8988T (cell line): ENCODE measurements at regions not wholly inside any gene's neighbourhood (a gene's known extent, or its start where the extent isn't known, plus 50 kb on each side); places are given as distances from the start of the nearest gene placed in this dataset.

Source experiments
- DNase-seq: peaks from one replicate; pipeline ENCODE4 v3.0.0; 2011

DNA sequence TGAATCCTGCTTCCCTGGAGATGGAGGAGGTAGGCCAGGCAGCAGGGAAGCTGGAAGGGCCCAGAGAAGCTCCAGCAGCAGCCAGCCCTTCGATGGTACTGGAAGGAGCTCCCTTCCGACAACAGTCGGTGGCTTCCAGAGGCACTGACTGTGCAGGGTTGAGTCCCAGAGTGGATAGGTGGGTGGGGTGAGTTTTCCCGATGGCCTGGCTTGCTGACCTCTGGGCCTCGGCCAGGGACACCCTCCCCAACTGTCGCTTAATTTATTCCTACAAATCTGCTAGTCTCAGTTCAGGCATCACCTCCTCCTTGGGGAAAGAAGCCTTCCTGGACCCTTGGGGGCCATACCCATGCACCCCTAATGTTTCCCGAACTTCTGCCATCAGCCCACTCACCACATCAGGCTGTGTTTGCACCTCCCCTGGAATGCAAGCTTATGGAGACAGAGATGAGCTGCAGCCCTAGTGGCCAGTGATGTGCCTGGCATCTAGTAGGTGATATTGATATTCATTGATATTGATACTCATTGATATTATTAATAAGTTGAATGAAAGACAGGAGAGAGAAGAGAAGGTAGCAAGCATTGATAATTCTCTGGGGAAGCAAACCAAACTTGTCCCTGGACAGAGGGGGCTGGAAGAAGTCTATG lies 104.6 kb upstream of the BOD1 start:
- DNase-seq = no peak

DNA sequence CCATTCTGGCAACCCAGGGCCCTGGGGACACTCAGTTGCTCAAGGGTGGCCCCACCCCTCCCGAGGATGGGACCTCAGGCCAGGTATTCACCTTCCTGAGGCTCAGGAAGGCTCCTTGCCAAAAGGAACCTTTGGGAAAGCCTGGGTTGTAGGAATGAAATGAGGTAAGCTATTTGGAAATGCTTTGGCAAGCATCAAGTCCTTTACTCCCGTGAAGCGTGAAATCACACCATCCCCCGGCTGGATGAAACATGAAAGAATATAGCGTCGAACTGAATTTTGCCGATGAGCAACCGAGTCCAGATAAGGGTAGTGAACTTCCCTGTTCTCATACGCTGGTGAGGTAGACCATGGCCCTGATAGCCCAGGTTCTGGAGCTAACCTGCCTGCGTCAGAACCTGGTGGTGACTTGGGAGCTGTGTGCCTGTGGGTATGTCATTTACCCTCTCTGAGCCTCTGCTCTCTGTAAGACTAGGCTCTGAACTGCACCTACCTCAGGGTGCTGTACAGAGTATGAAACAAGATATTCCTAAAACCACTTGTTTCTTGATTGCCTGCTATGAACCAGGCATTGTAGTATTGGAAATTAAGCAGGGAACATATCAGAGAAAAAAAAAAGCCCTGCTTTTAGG lies 105.3 kb upstream of the BOD1 start:
- DNase-seq = no peak

DNA sequence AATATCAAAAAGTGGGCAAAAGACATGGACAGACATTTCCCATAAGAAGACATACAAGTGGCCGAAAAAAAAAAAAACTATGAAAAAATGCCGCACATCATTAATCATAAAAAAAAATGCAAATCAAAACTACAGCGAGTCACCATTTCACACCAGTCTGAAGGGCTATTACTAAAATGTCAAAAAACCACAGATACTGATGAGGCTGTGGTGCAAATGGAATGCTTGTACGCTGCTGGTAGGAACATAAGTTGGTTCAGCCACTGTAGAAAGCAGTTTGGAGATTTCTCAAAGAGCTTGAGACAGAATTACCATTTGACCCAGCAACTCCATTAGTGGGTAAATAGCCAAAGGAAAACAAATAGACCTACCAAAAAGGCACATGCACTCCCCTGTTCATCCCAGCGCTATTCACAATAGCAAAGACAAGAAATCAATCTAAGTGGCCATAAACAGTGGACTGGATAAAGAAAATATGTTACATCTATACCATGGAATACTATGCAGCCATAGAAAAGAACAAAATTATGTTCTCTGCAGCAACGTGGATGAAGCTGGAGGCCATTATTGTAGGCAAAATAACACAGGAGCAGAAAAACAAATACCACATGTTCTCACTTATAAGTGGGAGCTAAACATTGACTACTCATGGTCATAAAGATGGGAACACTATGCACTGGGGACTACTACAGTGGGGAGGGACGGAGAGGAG lies 110.6 kb upstream of the BOD1 start:
- DNase-seq = no peak

DNA sequence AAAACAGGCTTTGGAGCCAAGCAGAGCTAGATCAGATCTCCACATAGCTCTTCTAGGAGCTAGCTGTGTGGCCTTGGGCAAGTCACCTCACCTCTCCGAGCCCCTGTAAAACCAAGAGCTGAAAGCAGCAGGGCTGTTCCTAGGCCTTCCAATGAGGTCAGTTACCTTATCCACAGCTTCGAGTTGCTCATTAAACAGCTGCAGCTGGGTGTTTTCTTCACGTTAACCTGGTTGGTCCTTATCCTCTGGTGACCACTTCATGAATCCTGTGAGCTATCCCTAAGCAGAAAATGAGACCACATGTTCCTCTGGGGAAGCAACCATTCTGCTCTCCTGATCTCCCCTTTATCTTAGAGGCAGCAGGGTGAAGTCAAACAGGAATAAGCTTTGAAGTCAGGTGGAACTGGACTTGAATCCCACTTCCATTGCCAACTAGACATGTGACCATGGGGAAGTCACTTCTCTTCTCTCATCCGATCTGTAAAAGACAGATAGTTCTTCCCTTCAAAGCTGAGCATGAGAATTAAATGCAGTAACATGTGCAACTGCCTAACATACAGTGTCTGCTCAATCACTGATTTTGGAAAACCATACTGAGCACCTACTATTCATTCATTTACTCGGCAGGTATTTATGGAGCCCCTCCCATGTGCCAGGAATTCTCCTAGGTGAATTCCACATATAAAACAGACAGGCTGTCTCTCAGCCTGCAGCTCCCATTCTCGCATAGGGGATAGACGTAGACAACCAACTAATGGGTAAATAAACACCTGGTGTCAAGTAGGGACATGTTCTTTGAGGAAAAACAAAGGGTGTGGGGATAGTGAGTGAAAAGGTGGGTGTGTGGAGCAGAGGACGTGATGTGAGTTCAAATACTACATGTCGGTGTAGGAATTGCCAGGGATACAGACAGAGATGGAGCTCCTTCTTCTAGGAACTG lies 111.7 kb upstream of the BOD1 start:
- DNase-seq = no peak

DNA sequence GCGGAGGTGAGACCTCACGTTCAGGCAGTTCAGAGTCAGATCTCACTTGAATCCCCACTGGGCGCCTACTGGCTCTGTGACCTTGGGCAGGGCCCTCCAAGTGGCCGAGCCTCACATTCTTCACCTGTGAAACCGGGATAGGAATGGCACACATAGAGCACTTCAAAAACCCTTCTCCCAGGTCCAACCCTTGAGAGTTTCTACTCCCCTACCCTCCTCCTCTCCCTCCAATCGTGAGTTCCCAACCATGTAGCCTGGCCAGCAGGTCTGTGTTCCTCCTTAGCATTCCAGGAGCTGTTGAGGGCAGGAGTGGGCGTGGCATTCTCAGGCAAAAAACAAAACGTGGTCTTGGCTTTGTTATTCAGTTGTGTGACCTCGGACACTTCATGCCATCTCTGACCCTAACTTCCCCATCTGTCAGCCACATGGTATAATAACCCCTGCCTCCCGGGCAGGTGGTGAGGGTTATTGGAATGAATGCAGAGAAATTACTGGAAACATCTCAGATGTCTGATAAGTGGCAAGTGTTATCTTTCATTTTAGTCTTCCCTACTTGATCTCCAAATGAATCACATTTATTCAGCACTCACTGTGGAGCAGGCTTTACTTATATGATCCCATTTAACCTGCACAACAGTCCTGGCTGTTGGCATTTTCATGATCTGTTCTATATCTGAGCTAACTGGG lies 112.8 kb upstream of the BOD1 start:
- DNase-seq = no peak

DNA sequence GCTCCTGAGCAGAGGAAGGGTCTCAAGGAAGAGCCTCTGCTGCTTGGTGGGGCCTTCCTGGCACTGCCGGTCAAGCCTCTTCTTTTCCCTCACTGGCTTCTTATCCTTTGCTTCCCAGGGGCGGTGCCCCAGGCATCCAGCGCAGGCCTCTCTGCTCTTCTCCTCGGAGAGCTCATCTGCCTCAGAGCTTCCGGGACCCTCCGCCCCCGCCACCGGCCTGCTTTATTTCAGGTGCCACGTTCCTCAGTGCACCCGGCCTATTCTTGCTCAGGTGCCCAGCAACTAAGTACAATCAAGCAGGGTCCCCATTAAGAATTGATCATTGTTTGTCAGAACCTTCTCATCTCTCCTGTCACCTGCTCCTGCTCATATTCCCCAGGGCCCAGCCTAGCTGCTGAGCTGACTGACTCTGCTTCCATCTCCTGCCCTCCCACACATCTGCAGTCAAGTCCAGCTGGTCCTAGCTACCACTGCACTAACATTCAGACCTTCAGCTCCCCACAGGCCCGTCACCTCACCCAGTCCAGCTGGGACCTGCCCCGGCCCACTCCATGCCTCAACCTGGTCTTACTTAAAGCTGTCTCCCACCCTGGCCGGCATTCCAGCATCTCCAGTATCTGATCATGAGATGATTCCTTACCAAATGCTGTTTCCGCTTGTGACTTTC lies 114.3 kb upstream of the BOD1 start:
- DNase-seq = no peak

DNA sequence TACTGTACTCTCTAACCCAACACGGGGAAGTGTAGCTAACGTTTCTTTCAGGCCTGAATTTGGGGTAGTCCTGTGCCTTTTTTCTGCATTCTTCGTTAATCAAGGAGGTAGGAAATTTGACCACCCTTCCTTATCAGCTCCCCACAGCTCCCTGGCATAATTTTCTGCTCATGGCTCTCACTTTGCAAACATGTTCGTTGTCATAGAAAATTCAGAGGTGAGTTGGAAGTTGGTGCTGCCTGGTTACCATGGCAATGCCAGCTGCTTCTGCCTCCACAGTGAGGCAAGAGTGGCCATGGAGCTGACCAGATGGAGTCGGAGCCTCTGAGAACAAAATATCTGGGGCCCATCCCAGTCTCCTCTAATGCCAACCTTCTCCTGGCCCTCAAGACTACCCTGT lies 116.6 kb upstream of the BOD1 start:
- no peak for DNase-seq

DNA sequence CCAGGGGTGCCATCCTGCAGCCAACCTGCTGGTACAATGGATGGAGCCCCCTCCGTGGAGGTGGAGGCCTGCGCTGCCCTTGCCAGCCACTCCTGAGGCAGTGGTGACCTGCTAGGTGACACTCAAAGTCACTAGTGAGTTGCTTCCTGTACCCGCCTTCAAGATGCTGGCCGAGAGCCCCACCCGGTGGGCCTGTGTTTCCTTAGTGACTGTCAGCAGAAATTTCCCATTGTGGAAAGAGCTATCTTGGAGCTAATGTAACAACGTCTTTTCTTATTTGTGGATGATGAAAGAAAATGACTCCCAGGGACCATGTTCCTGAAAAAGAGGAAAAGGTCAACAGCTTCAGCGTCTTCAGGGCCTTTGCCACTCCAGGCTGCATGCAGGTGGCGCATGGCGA lies 117.0 kb upstream of the BOD1 start:
- no peak for DNase-seq

DNA sequence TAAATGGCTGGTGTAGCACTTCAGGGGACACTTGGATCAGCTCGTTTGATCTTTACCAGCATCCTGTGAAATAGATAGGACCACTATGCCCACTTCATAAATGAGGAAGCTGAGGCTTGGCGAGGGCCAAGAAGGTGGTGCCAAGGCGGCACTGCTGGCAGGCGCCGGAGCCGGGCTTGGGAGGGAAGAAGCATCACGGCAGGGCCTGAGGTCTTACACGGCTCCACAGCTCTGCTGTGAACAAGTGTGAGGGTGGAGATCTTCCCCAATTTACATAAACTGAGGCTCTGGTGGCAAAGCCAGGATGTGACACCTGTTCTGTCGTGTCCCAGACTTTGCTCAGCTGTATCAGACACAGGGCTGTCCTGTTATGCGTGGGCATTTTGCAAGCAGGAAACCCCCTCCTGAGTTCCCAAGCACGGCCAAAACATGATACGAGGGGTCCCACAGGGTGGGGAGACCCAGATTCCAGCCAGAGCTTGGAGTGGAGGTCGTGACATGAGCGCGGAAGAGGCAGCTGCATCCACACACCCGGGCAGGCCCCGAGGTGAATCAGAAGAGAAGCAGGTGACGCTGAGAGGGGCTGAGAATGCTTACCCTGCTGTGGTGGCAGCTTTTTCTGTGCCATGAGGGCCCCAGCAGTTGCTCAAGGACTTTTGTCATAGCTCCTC lies 117.5 kb upstream of the BOD1 start:
- DNase-seq = no peak

DNA sequence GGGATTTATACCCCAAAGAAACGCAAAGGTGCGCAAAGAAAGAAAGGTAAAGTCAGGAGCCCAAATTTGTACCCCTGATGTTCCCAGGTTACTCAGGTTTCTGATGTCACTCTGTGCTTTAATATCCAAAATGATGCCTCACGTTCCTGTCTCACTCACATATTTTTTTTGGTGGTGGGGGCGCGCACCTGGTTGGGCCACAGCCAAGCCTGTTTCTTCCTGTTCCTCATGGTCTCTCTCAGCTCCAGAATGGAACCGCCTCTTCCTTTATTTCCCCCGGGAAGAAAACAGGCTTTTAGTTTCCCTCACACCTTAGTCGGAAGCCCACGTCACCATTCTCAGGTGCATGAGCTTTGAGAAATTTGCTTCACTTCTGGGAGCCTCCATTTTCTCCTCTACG lies 118.3 kb upstream of the BOD1 start:
- no peak for DNase-seq

DNA sequence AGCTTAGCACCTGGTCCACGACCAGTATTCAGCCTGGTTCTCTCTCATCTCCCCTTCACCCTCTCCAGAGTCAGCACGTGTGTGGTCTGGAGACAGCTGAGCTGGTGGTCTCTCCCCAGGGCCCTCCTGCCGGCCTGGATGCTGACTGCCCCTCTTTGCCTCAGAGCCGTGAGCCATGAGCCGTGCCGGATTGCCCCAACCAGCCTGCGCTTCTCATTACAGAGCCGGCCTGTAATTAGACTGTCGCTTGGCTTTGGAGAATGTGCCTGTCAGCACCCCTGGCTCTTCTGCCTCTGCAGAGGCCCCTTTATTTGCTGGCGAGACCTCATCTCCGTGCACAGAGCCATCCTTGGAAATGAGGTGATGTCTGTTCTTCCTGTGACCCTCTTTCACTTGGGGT lies 118.7 kb upstream of the BOD1 start:
- DNase-seq = no peak

DNA sequence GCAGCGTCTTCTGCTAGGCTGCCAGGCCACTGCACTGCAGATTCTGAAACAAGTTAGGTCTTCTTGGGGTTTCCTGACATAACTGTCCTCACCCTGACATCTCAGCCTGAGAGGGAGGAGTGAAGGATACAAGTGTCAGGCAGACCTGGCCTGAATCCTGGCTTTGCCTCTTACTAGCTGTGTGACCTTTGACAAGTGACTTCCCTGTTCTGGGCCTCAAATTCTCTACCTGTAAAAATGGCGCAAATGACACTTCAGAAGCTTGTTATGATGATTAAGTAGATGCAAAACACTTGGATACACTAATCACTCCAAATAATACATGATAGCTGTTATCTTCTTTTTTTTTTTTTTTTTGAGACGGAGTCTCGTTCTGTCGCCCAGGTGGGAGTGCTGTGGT lies 119.2 kb upstream of the BOD1 start:
- no peak for DNase-seq

DNA sequence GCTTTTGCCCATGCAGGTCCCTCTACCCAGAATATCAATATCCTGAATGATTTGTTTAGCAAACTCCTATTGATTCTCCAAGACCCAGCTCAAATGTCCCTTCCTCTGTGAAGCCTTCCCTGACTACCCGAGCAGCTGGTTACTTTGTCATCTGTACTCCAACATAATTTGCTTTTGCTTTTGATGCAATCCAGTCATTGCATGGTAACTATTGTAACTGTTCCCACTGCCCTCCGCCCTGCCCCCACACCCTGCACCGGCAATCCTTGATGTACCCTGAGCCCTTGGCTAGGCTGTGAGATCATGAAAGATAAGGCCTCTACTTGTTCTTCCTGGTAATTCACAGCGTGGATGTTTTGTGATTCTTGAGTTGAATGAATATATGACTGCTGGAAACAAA lies 119.9 kb upstream of the BOD1 start:
- no peak for DNase-seq

DNA sequence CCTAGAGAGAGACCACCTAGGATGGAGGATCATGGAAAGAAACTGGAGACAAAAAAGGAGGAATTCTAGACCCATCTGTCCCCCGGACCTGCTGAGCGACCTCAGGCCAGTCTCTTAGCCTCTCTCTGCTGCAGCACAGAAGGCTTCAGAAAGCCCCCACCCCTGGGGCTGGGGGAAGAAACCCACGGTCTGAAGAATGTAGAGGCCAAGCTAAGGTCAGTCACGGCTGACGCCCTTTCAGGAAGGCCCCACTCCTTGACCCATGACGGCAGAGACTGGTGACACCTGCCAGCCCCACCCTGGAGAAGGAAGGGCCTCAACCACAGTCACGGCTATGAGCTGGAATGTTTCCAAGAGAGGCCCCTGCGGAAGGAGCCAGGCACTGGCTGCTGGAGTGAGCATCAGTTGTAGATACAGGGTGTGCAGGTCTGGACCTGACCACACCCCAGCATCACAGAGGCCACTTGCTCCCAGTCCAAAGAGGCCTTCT lies 120.5 kb upstream of the BOD1 start:
- no peak for DNase-seq

DNA sequence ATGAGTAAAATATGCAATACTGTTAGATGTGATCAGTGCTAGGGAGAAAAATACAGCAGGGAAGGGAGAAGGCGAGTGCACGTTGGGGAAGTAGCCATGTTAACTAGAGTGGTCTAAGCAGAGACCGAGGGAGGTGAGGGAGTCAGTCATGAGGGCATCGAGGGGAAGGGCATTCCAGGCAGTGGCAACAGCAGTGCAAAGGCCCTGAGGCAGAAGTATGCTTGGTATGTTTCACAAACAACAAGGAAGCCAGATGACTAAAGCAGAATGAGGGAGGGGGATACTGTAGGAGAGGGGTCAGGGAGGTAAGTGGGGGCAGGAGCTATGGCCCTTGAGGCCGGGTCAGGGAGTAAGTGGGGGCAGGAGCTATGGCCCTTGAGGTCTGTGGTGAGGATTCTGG lies 123.3 kb upstream of the BOD1 start:
- DNase-seq = no peak

DNA sequence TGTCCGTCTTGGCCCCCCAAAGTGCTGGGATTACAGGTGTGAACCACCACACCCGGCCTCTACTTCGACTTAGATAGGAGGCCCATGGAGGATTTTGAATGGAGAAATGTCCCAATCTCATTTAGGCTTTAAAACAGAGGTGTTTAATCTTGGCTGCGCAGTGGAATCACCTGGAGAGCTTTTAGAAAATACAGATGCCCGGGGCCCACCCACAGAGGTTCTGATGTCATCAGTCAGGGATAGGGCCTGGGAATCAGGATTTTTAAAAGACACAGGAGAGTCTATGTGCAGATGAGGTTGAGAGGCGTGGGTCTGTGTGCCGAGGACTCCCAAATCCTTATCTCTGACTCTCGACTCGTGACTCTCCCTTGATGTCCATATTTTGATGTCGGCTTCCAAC lies 124.0 kb upstream of the BOD1 start:
- DNase-seq = no peak

DNA sequence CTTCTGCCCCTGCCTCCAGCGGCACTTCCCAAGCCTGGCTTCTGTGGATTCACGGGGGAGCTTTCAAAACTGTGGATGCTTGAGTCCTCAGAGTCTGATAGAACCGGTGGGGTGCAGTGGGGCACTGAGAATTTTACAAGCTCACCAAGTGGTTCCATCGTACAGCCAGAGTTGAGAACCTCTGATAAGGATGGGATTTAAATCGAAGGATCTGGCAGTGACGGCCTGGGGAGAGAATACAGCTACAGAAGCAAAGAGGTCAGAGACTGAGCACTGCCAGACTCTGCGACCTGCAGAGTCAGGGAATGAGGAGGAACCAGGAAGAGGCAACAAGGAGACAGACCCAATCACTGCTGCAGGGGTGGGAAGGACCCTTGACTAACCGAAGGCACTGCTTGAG lies 124.6 kb upstream of the BOD1 start:
- no peak for DNase-seq

DNA sequence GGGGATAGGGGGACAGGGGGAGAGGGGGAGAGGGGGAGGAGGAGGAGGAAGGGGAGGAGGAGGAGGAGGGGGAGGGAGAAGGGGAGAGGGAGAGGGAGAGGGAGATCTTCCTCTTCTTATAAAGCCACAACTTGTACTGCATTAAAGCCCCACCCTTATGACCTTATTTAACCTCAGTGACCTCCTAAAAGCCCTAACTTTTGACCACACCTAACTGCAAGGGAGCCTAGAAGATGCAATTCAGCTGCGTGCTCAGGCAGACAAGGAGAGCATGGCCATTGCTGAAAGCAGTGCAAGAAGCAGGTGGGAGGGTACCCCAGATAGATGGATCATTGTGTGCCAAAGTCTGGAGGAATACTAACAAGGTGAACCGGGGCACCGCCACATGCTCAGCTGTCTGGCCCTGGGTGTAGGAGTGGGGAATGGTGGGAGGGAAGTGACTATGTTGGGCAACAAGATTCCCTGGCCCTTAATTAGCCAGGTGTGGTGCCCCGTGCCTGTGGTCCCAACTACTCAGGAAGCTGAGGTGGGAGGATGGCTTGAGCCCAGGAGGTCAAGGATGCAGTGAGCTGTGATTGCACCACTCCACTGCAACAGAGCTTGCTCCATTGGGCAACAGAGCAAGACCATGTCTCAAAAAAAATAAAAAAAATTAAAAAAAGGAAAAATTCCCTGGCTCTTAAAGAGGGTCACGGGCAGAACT lies 125.4 kb upstream of the BOD1 start:
- DNase-seq = no peak

DNA sequence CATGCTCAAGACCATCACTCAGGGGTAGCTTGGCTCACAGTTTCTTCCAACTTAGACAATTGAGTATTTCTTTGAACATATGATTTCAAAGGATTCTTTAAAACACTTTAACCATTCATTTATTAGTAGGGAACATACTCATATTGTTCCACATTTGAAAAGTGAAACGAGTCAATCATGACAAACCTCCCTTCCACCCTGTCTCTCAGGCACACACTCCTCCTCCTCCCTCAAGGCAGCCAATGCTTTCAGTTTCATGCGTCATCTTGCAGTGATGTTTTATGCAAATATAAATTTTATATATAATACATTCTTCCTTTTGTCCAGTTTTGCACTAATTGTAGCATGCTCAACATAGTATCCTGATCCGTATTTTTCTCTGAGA lies 126.0 kb upstream of the BOD1 start:
- no peak for DNase-seq

DNA sequence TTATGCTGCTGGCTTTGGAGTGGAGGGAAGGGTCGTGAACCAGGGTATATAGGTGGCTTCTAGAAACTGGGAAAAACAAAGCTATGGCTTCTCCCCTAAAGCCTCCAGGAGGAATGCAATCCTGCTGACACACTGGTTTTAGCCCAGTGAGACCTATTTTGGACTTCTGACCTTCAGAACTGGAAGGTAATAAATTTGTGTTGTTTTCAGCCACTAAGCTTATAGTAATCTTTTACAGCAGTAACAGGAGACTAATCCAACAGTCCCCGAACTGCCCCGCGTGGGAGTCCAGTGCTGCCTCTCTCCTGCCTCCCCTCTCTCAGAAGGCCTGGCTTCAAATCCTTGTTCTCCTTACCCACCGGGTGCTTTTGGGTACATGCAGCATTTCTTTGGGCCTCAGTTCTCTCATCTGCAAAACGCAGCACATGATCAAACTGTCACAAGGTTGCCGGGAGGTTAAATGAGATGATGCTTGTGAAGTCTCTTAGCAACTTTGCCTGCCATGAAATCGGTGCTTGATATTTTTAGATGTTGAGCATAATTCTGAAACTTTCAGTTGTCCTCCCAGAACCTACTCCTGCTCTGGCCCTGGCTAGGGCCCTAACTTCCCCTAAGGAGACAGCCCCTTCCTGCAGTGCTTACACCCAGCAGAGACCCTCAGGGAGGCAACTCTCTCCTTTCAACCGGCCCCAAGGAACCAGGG lies 127.3 kb upstream of the BOD1 start:
- DNase-seq = no peak
